ENCODE measurements at regions not wholly inside any gene's neighbourhood (a gene's known extent, or its start where the extent isn't known, plus 50 kb on each side); places are given as distances from the start of the nearest gene placed in this dataset.
"Not testable (repeated sequence)": the region's sequence is repeated elsewhere in the genome, so short reads cannot be mapped to it uniquely, and the experiment has no call there.

GRCh38 chr12:95358111-95359083 is 115.6 kb upstream of the METAP2 start:
- peak; percentile 17 to 40 for DNase-seq (ENCODE audit: low read depth in 2 of 2)
- H3K4me3 ChIP-seq (replicated peaks in 1 of 2; ENCODE audit: low read depth in 2 of 2, low read length in 2 of 2), result no peak overlapping the region
- TF ChIP-seq CTCF (IDR thresholded peaks at IDR 0.05; ENCODE audit: low read depth, low read length), result no peak

GRCh38 chr12:95365912-95366311 is 108.0 kb upstream of the METAP2 start:
- TF ChIP-seq CTCF (IDR thresholded peaks at IDR 0.05; ENCODE audit: low read depth, low read length), result no peak
- DNase-seq (ENCODE audit: low read depth in 2 of 2), result no peak
- H3K4me3 ChIP-seq (replicated peaks in 1 of 2; ENCODE audit: low read depth in 2 of 2, low read length in 2 of 2), result no peak overlapping the region

- DNase-seq (ENCODE audit: low read depth in 2 of 2), result no peak
- H3K4me3 ChIP-seq (replicated peaks in 1 of 2; ENCODE audit: low read depth in 2 of 2, low read length in 2 of 2), result no peak overlapping the region
- no peak for TF ChIP-seq CTCF (IDR thresholded peaks at IDR 0.05; ENCODE audit: low read depth, low read length)
Measured at GRCh38 chr12:95368931-95369330, 105.0 kb upstream of the METAP2 start.

- H3K4me3 ChIP-seq (replicated peaks in 1 of 2; ENCODE audit: low read depth in 2 of 2, low read length in 2 of 2), result no peak overlapping the region
- no peak for TF ChIP-seq CTCF (IDR thresholded peaks at IDR 0.05; ENCODE audit: low read depth, low read length)
- DNase-seq (ENCODE audit: low read depth in 2 of 2), result peak in 1 of 2 donors; percentile 11
Measured at GRCh38 chr12:95371571-95371970, 102.4 kb upstream of the METAP2 start.

- not testable (repeated sequence) for H3K4me3 ChIP-seq (replicated peaks in 1 of 2; ENCODE audit: low read depth in 2 of 2, low read length in 2 of 2); DNase-seq (ENCODE audit: low read depth in 2 of 2)
Measured at GRCh38 chr12:95379481-95379880, 94.5 kb upstream of the METAP2 start.

DNA sequence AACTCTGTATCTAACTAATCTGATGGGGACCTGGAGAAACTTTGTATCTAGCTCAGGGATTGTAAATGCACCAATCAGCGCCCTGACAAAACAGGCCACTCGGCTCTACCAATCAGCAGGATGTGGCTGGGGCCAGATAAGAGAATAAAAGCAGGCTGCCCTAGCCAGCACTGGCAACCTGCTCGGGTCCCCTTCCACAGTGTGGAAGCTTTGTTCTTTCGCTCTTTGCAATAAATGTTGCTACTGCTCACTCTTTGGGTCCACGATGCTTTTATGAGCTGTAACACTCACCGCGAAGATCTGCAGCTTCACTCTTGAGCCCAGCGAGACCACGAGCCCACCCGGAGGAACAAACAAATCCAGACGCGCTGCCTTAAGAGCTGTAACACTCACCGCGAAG is 93.6 kb upstream of the METAP2 start:
- H3K4me3 ChIP-seq (replicated peaks in 1 of 2; ENCODE audit: low read depth in 2 of 2, low read length in 2 of 2); DNase-seq (ENCODE audit: low read depth in 2 of 2): not testable (repeated sequence)

DNA sequence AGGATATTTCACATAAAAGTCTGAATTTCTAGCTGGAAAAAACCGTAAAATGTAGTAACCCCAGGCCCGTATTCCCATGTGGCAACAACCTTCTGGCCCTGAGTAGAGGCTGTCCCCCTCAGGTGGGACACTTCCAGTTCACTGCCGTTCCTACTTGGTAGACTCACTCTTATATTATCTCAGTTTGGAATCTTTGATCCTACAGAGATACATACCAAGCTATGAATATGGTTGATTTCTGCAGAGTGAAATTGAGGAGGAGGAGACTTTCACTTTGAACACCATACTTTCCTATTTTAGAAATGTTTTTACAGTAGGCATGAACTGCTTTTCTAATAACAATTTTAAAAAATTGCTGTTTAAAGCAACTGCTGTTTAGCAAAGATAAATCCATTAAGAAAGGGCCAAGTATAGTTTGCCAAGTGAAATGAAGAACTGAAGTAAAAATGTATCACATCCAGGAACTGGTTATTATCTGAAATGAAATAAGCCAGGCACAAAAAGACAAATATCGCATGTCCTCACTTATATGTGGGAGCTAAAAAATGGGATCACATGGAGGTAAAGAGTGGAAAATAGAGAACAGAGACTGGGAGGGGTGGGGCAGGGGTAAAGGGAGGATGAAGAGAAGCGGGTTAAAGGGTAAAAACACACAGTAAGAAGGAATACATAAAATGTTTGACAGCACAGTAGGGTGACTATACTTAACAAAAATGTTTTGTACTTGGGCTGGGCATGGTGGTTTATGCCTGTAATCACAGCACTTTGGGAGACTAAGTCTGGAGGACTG is 92.8 kb upstream of the METAP2 start:
- DNase-seq (ENCODE audit: low read depth in 2 of 2), result peak; percentile 30 to 61
- no peak for TF ChIP-seq CTCF (IDR thresholded peaks at IDR 0.05; ENCODE audit: low read depth, low read length)
- H3K4me3 ChIP-seq (replicated peaks in 1 of 2; ENCODE audit: low read depth in 2 of 2, low read length in 2 of 2), result no peak overlapping the region

All from cardiac fibroblast (primary cell).